HEK293 (cell line): ENCODE measurements at regions not wholly inside any gene's neighbourhood (a gene's known extent, or its start where the extent isn't known, plus 50 kb on each side); places are given as distances from the start of the nearest gene placed in this dataset.

Experiments
- CTCF ChIA-PET: fragments of 350-600 bp; formaldehyde crosslinking; extraction: SDS; loops from one replicate; lab custom pipeline; 2021; ENCODE audit warnings: antibody characterized with exemption; lab: Yijun Ruan, JAX
- POLR2A ChIA-PET: fragments of 300-600 bp; formaldehyde crosslinking; extraction: SDS; loops from one replicate; lab custom pipeline; 2020; ENCODE audit warnings: antibody characterized with exemption, inconsistent platforms; lab: Yijun Ruan, JAX
- H3K27ac ChIP-seq: fragments of 200-500 bp; sonication (Bioruptor generic); 2 replicates; pipeline ENCODE4 v1.5.1; 2014; ENCODE audit warnings: low read depth, low read length, control low read depth, inconsistent platforms; ENCODE audit errors: extremely low read depth
- H3K36me3 ChIP-seq, 2 experiments: fragments of 200-500 bp in 1 of 2; sonication (Bioruptor generic) in 1 of 2; 1 replicate in 1 of 2; 2 replicates in 1 of 2; pipeline ENCODE4 v1.5.1; 2014 to 2017; ENCODE audit warnings: inconsistent platforms in 2 of 2, low read length in 2 of 2; ENCODE audit not compliant: control insufficient read depth in 2 of 2, insufficient read depth in 1 of 2
- H3K4me1 ChIP-seq: fragments of 200-500 bp; sonication (Bioruptor generic); 2 replicates; pipeline ENCODE4 v1.5.1; 2014; ENCODE audit warnings: mild to moderate bottlenecking, low read length, inconsistent platforms; ENCODE audit not compliant: control insufficient read depth, insufficient read depth
- H3K4me3 ChIP-seq: 2 replicates; pipeline ENCODE4 v1.5.1; 2011; ENCODE audit warnings: low read depth, mild to moderate bottlenecking, control low read depth, low read length, moderate library complexity
- H3K9me3 ChIP-seq: fragments of 200-500 bp; sonication (Bioruptor generic); 2 replicates; pipeline ENCODE4 v1.5.1; 2014; ENCODE audit warnings: low read depth, low read length, inconsistent platforms; ENCODE audit not compliant: control insufficient read depth, insufficient read depth
- ATF2 ChIP-seq: fragments of 450-650 bp; formaldehyde crosslinking; IDR thresholded peaks from 2 replicates; pipeline ENCODE4 v1.5.1; 2016; ENCODE audit warnings: missing biosample characterization, missing genetic modification characterization, low read depth
- INSM2 ChIP-seq: fragments of 450-650 bp; formaldehyde crosslinking; IDR thresholded peaks from 2 replicates; pipeline ENCODE4 v1.5.1; 2016; ENCODE audit warnings: missing biosample characterization, missing genetic modification characterization
- KLF10 ChIP-seq: fragments of 450-650 bp; IDR thresholded peaks from 2 replicates; pipeline ENCODE4 v1.5.1; 2018; ENCODE audit warnings: missing biosample characterization, mild to moderate bottlenecking, missing genetic modification characterization
- ZNF133 ChIP-seq: fragments of 450-650 bp; formaldehyde crosslinking; IDR thresholded peaks from 2 replicates; pipeline ENCODE4 v1.5.1; 2016; ENCODE audit warnings: missing biosample characterization, missing genetic modification characterization
- ZNF292 ChIP-seq: fragments of 450-650 bp; formaldehyde crosslinking; IDR thresholded peaks from 2 replicates; pipeline ENCODE4 v1.5.1; 2016; ENCODE audit warnings: low read depth, missing biosample characterization, missing genetic modification characterization, borderline replicate concordance
- ZNF350 ChIP-seq: fragments of 450-650 bp; formaldehyde crosslinking; IDR thresholded peaks from 2 replicates; pipeline ENCODE4 v1.5.0; 2017; ENCODE audit warnings: missing biosample characterization, mild to moderate bottlenecking, missing genetic modification characterization
- ZNF501 ChIP-seq: fragments of 450-650 bp; formaldehyde crosslinking; IDR thresholded peaks from 2 replicates; pipeline ENCODE4 v1.5.1; 2016; ENCODE audit warnings: missing biosample characterization, missing genetic modification characterization
- ZNF529 ChIP-seq: fragments of 450-650 bp; formaldehyde crosslinking; IDR thresholded peaks from 2 replicates; pipeline ENCODE4 v1.5.1; 2017; ENCODE audit warnings: missing genetic modification characterization, missing biosample characterization; ENCODE audit not compliant: insufficient replicate concordance
- ZNF580 ChIP-seq: fragments of 450-650 bp; formaldehyde crosslinking; IDR thresholded peaks from 2 replicates; pipeline ENCODE4 v1.5.1; 2016; ENCODE audit warnings: missing biosample characterization, missing genetic modification characterization
- ZNF585B ChIP-seq: fragments of 450-650 bp; formaldehyde crosslinking; IDR thresholded peaks from 2 replicates; pipeline ENCODE4 v1.5.1; 2016; ENCODE audit warnings: missing biosample characterization, missing genetic modification characterization
- ZNF623 ChIP-seq: fragments of 450-650 bp; formaldehyde crosslinking; IDR thresholded peaks from 2 replicates; pipeline ENCODE4 v1.5.1; 2016; ENCODE audit warnings: missing biosample characterization, missing genetic modification characterization
- ZNF658 ChIP-seq: fragments of 450-650 bp; formaldehyde crosslinking; IDR thresholded peaks from 2 replicates; pipeline ENCODE4; 2016; ENCODE audit warnings: missing biosample characterization, missing genetic modification characterization
- ZNF777 ChIP-seq: fragments of 450-650 bp; formaldehyde crosslinking; IDR thresholded peaks from 2 replicates; pipeline ENCODE4 v1.5.1; 2017; ENCODE audit warnings: missing biosample characterization, missing genetic modification characterization, borderline replicate concordance
- TF ChIP-seq, protein P1 (sequence below): fragments of 450-650 bp; formaldehyde crosslinking; IDR thresholded peaks from 2 replicates; pipeline ENCODE4 v1.5.1; 2016; ENCODE audit warnings: missing biosample characterization, missing genetic modification characterization

GRCh38 chr6:47944846-47945245 lies 163.0 kb downstream of the OPN5 start (continued):
- TF ChIP-seq ATF2 (tag by site-specific recombination), result no peak
- TF ChIP-seq, all 188 proteins: peak for 0

- Histone ChIP-seq H3K4me1 (no peaks in the 10 kb centered on the region), H3K4me3 (no peak overlapping the region), H3K27ac (no peak overlapping the region), H3K36me3 (no peaks in the 10 kb centered on the region), H3K9me3 (no peaks in the 10 kb centered on the region)
- CTCF ChIA-PET, result no interaction called here
- TF ChIP-seq KLF10, result no peak
- TF ChIP-seq ZNF133 (tag by site-specific recombination), result no peak
- TF ChIP-seq ZNF529 (tag by site-specific recombination), result no peak
- POLR2A ChIA-PET, result no interaction called here
Measured at GRCh38 chr6:47938405-47938804, 156.6 kb downstream of the OPN5 start.

- no peaks in the 10 kb centered on the region for H3K36me3 ChIP-seq
- ChIA-PET POLR2A (no interaction called here), CTCF (no interaction called here)
- H3K4me1 ChIP-seq, result no peaks in the 10 kb centered on the region
- no peaks in the 10 kb centered on the region for H3K9me3 ChIP-seq
- H3K27ac ChIP-seq, result no peak overlapping the region
- TF ChIP-seq ZNF585B (tag by site-specific recombination), result no peak
- no peak for TF ChIP-seq ZNF501
- no peak overlapping the region for H3K4me3 ChIP-seq
Measured at GRCh38 chr6:47936820-47937219, 155.0 kb downstream of the OPN5 start.

- no peaks in the 10 kb centered on the region for H3K9me3 ChIP-seq
- no peaks in the 10 kb centered on the region for H3K4me1 ChIP-seq
- H3K36me3 ChIP-seq, result no peaks in the 10 kb centered on the region
- TF ChIP-seq ZNF350 (tag by site-specific recombination) (no peak), ZNF777 (tag by site-specific recombination) (no peak), ZNF292 (no peak), ZNF623 (tag by site-specific recombination) (no peak), ZNF658 (tag by site-specific recombination) (no peak), ZNF580 (no peak), INSM2 (tag by site-specific recombination) (no peak)
- TF ChIP-seq, protein P1, sequence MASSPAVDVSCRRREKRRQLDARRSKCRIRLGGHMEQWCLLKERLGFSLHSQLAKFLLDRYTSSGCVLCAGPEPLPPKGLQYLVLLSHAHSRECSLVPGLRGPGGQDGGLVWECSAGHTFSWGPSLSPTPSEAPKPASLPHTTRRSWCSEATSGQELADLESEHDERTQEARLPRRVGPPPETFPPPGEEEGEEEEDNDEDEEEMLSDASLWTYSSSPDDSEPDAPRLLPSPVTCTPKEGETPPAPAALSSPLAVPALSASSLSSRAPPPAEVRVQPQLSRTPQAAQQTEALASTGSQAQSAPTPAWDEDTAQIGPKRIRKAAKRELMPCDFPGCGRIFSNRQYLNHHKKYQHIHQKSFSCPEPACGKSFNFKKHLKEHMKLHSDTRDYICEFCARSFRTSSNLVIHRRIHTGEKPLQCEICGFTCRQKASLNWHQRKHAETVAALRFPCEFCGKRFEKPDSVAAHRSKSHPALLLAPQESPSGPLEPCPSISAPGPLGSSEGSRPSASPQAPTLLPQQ (tag by site-specific recombination), result no peak
- H3K4me3 ChIP-seq, result no peak overlapping the region
- ChIA-PET CTCF (no interaction called here), POLR2A (no interaction called here)
- H3K27ac ChIP-seq, result no peak overlapping the region
Measured at GRCh38 chr6:47934023-47934422, 152.2 kb downstream of the OPN5 start.
